HAP-1 (cell line): ENCODE measurements at regions not wholly inside any gene's neighbourhood (a gene's known extent, or its start where the extent isn't known, plus 50 kb on each side); places are given as distances from the start of the nearest gene placed in this dataset.

ENCODE experiments used
- DNase-seq, 2 experiments: peaks; one replicate each; pipeline ENCODE4 v3.0.0-alpha.2; 2016 to 2020; ENCODE audit warnings: low spot score in 2 of 2
- H3K27me3 ChIP-seq: fragments of 250-450 bp; sonication (Bioruptor Pico); 2 replicates; pipeline ENCODE4 v1.5.1; 2020; ENCODE audit warnings: low read depth, mild to moderate bottlenecking, moderate library complexity
- H3K36me3 ChIP-seq: fragments of 250-450 bp; sonication (Bioruptor Pico); replicated peaks from 2 replicates; pipeline ENCODE4 v1.5.1; 2020; ENCODE audit warnings: mild to moderate bottlenecking
- H3K4me1 ChIP-seq: fragments of 250-450 bp; sonication (Bioruptor Pico); 2 replicates; pipeline ENCODE4 v1.5.1; 2020; ENCODE audit warnings: mild to moderate bottlenecking
- H3K4me3 ChIP-seq: fragments of 250-450 bp; sonication (Bioruptor Pico); 2 replicates; pipeline ENCODE4 v1.5.1; 2020; ENCODE audit warnings: mild to moderate bottlenecking, moderate library complexity
- H3K9me3 ChIP-seq: fragments of 250-450 bp; sonication (Bioruptor Pico); 2 replicates; pipeline ENCODE4 v1.5.1; 2020; ENCODE audit warnings: mild to moderate bottlenecking, moderate library complexity
- in situ Hi-C: fragments of 300-500 bp; cut with MboI; formaldehyde crosslinking; loops from 3 replicates; pipeline ENCODE4 v1.14.3; 2020; ENCODE audit warnings: low sequenced_read_pairs, inconsistent platforms, mixed read lengths

- H3K4me3 ChIP-seq = no peak overlapping the region
- no peaks in the 10 kb centered on the region for H3K36me3 ChIP-seq
- no peaks in the 10 kb centered on the region for H3K9me3 ChIP-seq
- no peaks in the 10 kb centered on the region for H3K27me3 ChIP-seq
- H3K4me1 ChIP-seq = no peaks in the 10 kb centered on the region
- DNase-seq = no peak
- in situ Hi-C loops = no loop called here
These were observed 358.5 kb downstream of the SEC16B start for GRCh38 chr1:177611402-177611801.

GRCh38 chr1:177609953-177610352 is 359.9 kb downstream of the SEC16B start:
- Histone ChIP-seq H3K4me3 (no peak overlapping the region), H3K27me3 (no peaks in the 10 kb centered on the region), H3K36me3 (no peaks in the 10 kb centered on the region), H3K4me1 (no peaks in the 10 kb centered on the region), H3K9me3 (no peaks in the 10 kb centered on the region)
- in situ Hi-C loops = no loop called here
- DNase-seq = no peak

- Histone ChIP-seq H3K4me3 (no peak overlapping the region), H3K4me1 (peaks cover 11% of the 10 kb centered on the region), H3K27me3 (no peaks in the 10 kb centered on the region), H3K36me3 (no peaks in the 10 kb centered on the region), H3K9me3 (no peaks in the 10 kb centered on the region)
- no peak for DNase-seq
- in situ Hi-C loops = no loop called here
These were observed 368.9 kb downstream of the SEC16B start for GRCh38 chr1:177600936-177601335.

GRCh38 chr1:177600321-177600720 is 369.5 kb downstream of the SEC16B start:
- in situ Hi-C loops = no loop called here
- H3K36me3 ChIP-seq = no peaks in the 10 kb centered on the region
- no peaks in the 10 kb centered on the region for H3K9me3 ChIP-seq
- no peaks in the 10 kb centered on the region for H3K27me3 ChIP-seq
- peak; percentile 64 to 77 for DNase-seq
- H3K4me3 ChIP-seq = no peak overlapping the region
- H3K4me1 ChIP-seq = peaks cover 11% of the 10 kb centered on the region

GRCh38 chr1:177597393-177597792 is 372.5 kb downstream of the SEC16B start:
- in situ Hi-C loops = no loop called here
- Histone ChIP-seq H3K4me1 (peaks cover 11% of the 10 kb centered on the region), H3K9me3 (no peaks in the 10 kb centered on the region), H3K27me3 (no peaks in the 10 kb centered on the region), H3K36me3 (no peaks in the 10 kb centered on the region), H3K4me3 (no peak overlapping the region)
- DNase-seq = no peak

- no peaks in the 10 kb centered on the region for H3K36me3 ChIP-seq
- H3K9me3 ChIP-seq = no peaks in the 10 kb centered on the region
- in situ Hi-C loops = no loop called here
- no peak overlapping the region for H3K4me3 ChIP-seq
- DNase-seq = no peak
- H3K4me1 ChIP-seq = peaks cover 11% of the 10 kb centered on the region
- no peaks in the 10 kb centered on the region for H3K27me3 ChIP-seq
These were observed 373.4 kb downstream of the SEC16B start for GRCh38 chr1:177596485-177596884.

GRCh38 chr1:177593105-177593504 is 376.8 kb downstream of the SEC16B start:
- H3K9me3 ChIP-seq = no peaks in the 10 kb centered on the region
- H3K4me1 ChIP-seq = no peaks in the 10 kb centered on the region
- in situ Hi-C loops = no loop called here
- no peak overlapping the region for H3K4me3 ChIP-seq
- no peaks in the 10 kb centered on the region for H3K27me3 ChIP-seq
- DNase-seq = no peak
- H3K36me3 ChIP-seq = no peaks in the 10 kb centered on the region

- DNase-seq = no peak
- in situ Hi-C loops = no loop called here
- no peak overlapping the region for H3K4me3 ChIP-seq
- H3K27me3 ChIP-seq = no peaks in the 10 kb centered on the region
- no peaks in the 10 kb centered on the region for H3K9me3 ChIP-seq
- no peaks in the 10 kb centered on the region for H3K4me1 ChIP-seq
- no peaks in the 10 kb centered on the region for H3K36me3 ChIP-seq
These were observed 377.2 kb downstream of the SEC16B start for GRCh38 chr1:177592624-177593023.

GRCh38 chr1:177591155-177591554 is 378.7 kb downstream of the SEC16B start:
- Histone ChIP-seq H3K9me3 (no peaks in the 10 kb centered on the region), H3K4me3 (no peak overlapping the region), H3K27me3 (no peaks in the 10 kb centered on the region), H3K4me1 (no peaks in the 10 kb centered on the region), H3K36me3 (no peaks in the 10 kb centered on the region)
- in situ Hi-C loops = no loop called here
- DNase-seq = no peak

- in situ Hi-C loops = no loop called here
- DNase-seq = no peak
These were observed 380.7 kb downstream of the SEC16B start for GRCh38 chr1:177589166-177589565.

GRCh38 chr1:177586429-177586828 is 383.4 kb downstream of the SEC16B start:
- Histone ChIP-seq H3K27me3 (no peaks in the 10 kb centered on the region), H3K4me1 (no peaks in the 10 kb centered on the region), H3K36me3 (no peaks in the 10 kb centered on the region), H3K4me3 (no peak overlapping the region), H3K9me3 (no peaks in the 10 kb centered on the region)
- DNase-seq = no peak
- in situ Hi-C loops = no loop called here

More at GRCh38 chr1:177589166-177589565, 380.7 kb downstream of the SEC16B start:
- Histone ChIP-seq H3K27me3 (no peaks in the 10 kb centered on the region), H3K4me3 (no peak overlapping the region), H3K36me3 (no peaks in the 10 kb centered on the region), H3K9me3 (no peaks in the 10 kb centered on the region), H3K4me1 (no peaks in the 10 kb centered on the region)

GRCh38 chr1:177585302-177586220 is 384.3 kb downstream of the SEC16B start:
- Histone ChIP-seq H3K4me1 (no peaks in the 10 kb centered on the region), H3K9me3 (no peaks in the 10 kb centered on the region), H3K36me3 (no peaks in the 10 kb centered on the region), H3K4me3 (no peak overlapping the region), H3K27me3 (no peaks in the 10 kb centered on the region)
- in situ Hi-C loops = no loop called here
- no peak for DNase-seq

- in situ Hi-C loops = no loop called here
- DNase-seq = no peak
- H3K27me3 ChIP-seq = no peaks in the 10 kb centered on the region
- no peaks in the 10 kb centered on the region for H3K36me3 ChIP-seq
- H3K4me3 ChIP-seq = no peak overlapping the region
- H3K9me3 ChIP-seq = no peaks in the 10 kb centered on the region
- H3K4me1 ChIP-seq = no peaks in the 10 kb centered on the region
These were observed 396.0 kb downstream of the SEC16B start for GRCh38 chr1:177573901-177574300.

- no peaks in the 10 kb centered on the region for H3K36me3 ChIP-seq
- no peaks in the 10 kb centered on the region for H3K9me3 ChIP-seq
- no peak overlapping the region for H3K4me3 ChIP-seq
- no peak for DNase-seq
- in situ Hi-C loops = no loop called here
- H3K27me3 ChIP-seq = no peaks in the 10 kb centered on the region
- no peaks in the 10 kb centered on the region for H3K4me1 ChIP-seq
These were observed 398.3 kb downstream of the SEC16B start for GRCh38 chr1:177571485-177572076.
